ENCODE measurements at regions not wholly inside any gene's neighbourhood (a gene's known extent, or its start where the extent isn't known, plus 50 kb on each side); places are given as distances from the start of the nearest gene placed in this dataset.

DNA sequence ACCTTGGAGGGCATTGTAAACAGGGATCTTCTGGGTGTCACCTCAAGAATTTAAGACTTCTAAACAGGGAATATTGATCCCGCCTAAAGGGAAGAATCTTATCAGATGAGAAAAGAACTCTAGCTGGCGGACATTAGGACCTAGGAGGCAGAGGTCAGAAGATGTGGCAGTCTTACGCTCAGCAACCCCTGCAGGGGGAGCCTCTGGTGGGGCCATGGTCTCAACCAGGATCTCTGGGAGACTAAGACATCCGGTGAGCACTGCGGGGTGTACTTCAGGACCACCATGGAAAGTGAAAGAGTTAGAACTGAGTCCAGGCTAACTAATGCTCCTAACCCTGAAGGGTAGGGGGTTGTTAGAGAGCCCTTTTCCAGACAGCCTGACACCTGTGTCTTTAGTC is 295.2 kb downstream of the VGLL3 start:
- TF ChIP-seq, protein P1, sequence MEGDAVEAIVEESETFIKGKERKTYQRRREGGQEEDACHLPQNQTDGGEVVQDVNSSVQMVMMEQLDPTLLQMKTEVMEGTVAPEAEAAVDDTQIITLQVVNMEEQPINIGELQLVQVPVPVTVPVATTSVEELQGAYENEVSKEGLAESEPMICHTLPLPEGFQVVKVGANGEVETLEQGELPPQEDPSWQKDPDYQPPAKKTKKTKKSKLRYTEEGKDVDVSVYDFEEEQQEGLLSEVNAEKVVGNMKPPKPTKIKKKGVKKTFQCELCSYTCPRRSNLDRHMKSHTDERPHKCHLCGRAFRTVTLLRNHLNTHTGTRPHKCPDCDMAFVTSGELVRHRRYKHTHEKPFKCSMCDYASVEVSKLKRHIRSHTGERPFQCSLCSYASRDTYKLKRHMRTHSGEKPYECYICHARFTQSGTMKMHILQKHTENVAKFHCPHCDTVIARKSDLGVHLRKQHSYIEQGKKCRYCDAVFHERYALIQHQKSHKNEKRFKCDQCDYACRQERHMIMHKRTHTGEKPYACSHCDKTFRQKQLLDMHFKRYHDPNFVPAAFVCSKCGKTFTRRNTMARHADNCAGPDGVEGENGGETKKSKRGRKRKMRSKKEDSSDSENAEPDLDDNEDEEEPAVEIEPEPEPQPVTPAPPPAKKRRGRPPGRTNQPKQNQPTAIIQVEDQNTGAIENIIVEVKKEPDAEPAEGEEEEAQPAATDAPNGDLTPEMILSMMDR (conservative IDR thresholded peaks at IDR 0.05), result no peak
- no peak for TF ChIP-seq EZH2 (IDR thresholded peaks at IDR 0.05; ENCODE audit: low read depth)
